Activated CD4-positive, CD25-positive, alpha-beta regulatory T cell (primary cell): ENCODE measurements at regions not wholly inside any gene's neighbourhood (a gene's known extent, or its start where the extent isn't known, plus 50 kb on each side); places are given as distances from the start of the nearest gene placed in this dataset.

ENCODE experiments used
- DNase-seq, 4 experiments: peaks; one replicate each; lab custom pipeline; 2025; lab: John Stamatoyannopoulos, UW

DNA sequence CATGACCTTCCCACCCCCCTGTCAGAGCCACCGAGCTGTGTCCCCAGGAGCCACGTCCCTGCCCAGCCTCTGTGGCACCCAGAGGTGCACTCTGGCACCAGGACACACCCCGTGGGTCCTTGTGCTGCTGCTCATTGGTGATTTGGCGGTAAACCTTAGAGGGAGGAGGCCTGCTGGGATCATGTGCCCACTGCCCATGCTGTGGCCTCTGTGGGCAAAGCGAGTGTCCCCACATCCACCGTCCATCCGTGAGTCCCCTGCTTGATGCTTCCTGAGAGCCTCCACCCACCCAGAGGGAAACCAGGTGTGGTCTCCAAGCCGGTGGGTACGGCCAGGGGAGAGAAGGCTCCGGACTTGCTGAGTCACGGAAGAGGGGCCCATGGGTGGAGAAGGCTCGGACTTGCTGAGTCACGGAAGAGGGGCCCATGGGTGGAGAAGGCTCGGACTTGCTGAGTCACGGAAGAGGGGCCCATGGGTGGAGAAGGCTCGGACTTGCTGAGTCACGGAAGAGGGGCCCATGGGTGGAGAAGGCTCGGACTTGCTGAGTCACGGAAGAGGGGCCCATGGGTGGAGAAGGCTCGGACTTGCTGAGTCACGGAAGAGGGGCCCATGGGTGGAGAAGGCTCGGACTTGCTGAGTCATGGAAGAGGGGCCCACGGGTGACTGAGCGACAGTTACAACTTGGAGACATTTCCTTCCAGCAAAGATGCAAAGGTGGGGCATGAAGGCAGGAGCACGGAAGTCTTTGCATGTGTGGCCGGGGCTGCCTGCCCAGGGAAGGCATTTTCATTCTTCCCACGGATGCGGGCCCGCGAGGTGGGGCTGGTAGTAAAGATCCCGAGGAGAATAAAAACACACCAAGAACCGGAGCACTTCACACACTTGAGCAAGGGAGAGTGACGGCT, 49.6 kb upstream of the ZNF469 start:
- DNase-seq = peak in 1 of 4 experiments; percentile 8
